22Rv1 (cell line): ENCODE measurements at regions not wholly inside any gene's neighbourhood (a gene's known extent, or its start where the extent isn't known, plus 50 kb on each side); places are given as distances from the start of the nearest gene placed in this dataset.

ENCODE experiments used
- ZFX ChIP-seq: fragments of 450-650 bp; IDR thresholded peaks from 2 replicates; pipeline ENCODE4 v1.6.1; 2017; ENCODE audit warnings: antibody characterized with exemption, borderline replicate concordance
- TF ChIP-seq, protein P1 (sequence below): fragments of 450-650 bp; IDR thresholded peaks from 2 replicates; pipeline ENCODE4 v1.5.1; 2017; ENCODE audit warnings: mild to moderate bottlenecking

DNA sequence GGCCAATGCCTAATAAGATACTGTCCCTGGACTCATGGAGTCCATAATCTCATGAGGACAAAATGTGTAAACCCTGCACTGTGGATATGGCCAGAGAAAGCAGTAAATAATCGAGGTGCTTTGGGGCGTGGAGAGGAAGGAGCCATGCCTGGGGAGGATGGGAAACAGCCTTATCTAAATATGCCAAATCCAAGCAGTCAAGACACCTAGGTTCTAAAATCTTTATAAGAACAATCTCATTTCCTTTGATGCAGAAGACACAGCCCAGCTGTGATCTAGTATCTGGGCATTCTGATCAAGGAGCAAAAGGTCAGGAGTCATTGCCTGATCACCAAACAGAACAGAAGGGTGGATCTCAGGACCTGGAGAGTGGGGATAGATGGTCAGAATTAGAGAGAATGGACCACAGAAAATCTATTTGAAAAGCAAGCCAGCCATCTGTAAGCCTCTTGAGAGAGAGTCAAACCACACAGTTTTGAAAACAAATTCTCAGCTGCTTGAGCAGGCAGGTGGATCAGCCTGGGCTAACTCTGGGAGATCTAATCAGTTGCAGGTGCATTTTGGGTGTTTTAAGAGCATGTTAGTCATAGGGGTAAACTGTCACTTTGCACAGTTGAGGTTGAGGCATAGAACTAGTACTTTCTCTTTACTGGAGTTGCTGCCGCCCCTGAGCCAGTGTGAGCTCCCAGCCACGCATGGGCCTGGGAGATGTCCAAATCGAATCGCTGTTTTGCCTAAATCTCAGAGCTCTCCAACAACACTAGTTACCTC is 130.8 kb upstream of the TNFAIP3 start:
- TF ChIP-seq, protein P1, sequence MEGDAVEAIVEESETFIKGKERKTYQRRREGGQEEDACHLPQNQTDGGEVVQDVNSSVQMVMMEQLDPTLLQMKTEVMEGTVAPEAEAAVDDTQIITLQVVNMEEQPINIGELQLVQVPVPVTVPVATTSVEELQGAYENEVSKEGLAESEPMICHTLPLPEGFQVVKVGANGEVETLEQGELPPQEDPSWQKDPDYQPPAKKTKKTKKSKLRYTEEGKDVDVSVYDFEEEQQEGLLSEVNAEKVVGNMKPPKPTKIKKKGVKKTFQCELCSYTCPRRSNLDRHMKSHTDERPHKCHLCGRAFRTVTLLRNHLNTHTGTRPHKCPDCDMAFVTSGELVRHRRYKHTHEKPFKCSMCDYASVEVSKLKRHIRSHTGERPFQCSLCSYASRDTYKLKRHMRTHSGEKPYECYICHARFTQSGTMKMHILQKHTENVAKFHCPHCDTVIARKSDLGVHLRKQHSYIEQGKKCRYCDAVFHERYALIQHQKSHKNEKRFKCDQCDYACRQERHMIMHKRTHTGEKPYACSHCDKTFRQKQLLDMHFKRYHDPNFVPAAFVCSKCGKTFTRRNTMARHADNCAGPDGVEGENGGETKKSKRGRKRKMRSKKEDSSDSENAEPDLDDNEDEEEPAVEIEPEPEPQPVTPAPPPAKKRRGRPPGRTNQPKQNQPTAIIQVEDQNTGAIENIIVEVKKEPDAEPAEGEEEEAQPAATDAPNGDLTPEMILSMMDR: no peak
- TF ChIP-seq ZFX: no peak
